HG02870 (cell line): ENCODE measurements at regions not wholly inside any gene's neighbourhood (a gene's known extent, or its start where the extent isn't known, plus 50 kb on each side); places are given as distances from the start of the nearest gene placed in this dataset.

Experiments
- ATAC-seq: cut with Tn5 transposase; IDR thresholded peaks from one replicate; pipeline ENCODE4 v1.9.1; 2021; ENCODE audit warnings: mild to moderate bottlenecking, moderate library complexity; ENCODE audit not compliant: unreplicated experiment

DNA sequence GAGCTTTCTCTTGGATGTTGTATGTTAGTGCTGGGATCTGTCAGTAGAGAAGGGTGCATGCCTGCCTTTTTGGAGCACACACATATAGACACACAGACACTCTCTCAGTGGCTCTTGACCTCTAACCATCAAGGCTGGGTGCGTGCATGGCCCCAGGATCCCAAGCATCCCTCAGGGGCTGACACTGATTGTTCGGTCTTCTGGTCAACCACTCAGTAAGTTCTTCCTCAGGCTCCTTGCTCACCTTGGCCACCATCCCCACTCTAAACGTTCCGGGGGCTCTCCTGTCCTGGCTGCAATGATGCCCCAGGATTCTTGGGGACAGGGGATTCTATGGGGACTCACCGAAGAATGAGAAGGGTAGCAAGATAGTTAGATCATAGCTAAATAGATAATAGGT, 179.6 kb downstream of the SHOX start:
- ATAC-seq = no peak

GRCh38 chrX:809081-809480, 178.5 kb downstream of the SHOX start:
- no peak for ATAC-seq

DNA sequence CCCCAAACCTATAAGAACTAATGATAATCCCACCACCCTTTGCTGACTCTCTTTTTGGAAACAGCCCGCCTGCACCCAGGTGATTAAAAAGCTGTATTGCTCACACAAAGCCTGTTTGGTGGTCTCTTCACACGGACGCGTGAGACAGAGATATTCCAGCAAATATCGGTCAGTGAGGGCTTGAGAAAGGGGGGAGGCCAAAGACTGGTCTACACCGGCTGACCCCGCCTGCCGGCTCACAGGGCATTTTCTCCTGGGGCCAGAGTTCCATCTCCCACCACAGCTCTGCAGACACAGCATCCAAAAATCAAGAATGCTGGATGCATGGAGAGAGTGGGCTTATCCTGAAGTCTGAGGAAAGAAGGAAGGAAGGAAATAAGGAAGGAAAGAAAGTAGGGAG, 176.0 kb downstream of the SHOX start:
- no peak for ATAC-seq

GRCh38 chrX:805988-806387, 175.4 kb downstream of the SHOX start:
- no peak for ATAC-seq

DNA sequence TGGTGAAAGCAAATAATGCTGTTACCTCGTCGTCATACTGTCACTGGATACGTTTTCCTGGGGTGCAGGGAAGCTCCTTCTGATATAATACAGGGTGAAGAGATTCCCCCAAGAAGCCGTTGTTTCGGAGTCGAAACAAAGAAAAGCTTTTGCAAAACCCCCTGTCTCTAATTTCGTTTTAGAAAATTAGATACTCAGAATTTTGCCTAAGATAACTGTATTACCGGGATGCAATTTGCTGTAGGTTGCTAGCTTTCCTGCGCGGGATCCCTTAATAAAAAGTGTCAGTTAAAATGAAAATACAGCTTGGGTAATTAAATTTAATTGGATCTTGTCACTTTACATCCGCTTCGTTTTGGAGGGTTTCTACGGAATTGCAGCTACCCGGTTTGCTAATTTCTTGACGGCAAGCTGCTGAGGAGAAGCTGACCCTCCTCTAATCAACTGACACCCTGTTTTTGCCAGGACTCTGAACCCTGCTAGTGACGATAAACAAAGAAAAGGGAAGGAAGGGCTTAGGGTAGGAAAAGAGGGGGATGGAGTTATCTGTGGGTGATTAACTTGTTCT, 174.6 kb downstream of the SHOX start:
- no peak for ATAC-seq

GRCh38 chrX:802846-803245, 172.3 kb downstream of the SHOX start:
- no peak for ATAC-seq

DNA sequence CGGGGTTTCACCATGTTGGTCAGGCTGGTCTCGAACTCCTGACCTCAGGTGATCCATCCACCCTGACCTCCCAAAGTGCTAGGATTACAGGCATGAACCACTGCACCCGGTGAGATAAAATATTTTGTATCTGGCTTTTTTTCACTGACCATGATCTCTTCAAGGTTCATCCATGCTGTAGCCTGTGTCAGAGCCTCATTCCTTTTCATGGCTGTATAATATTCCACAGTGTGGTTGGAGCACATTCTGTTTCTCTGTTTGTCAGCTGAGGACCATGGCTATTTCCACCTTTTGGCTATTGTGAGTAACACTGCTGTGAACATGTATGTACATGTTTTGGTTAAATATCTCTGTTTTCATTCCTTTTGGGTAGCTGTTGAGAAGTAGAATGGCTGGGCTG, 169.2 kb downstream of the SHOX start:
- ATAC-seq = no peak

DNA sequence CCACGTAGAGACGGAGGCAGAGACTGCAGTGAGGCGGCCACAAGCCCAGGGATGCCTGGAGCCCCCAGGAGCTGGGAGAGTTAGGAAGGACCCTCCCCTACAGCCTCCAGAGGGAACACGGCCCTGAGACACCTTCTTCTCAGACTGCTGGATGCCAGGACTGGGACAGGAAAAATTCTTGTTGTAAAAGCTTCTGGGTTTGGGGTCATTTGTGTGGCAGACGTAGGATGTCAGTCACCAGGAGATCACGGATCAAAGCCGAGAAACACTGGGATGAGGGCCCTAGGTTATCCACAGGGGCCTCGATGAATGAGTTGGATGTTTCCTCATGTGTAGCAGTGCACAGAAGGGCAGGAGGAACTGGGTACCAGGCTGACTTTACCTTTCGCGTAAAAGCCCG, 163.7 kb downstream of the SHOX start:
- no peak for ATAC-seq

GRCh38 chrX:793216-793770, 162.7 kb downstream of the SHOX start:
- no peak for ATAC-seq

DNA sequence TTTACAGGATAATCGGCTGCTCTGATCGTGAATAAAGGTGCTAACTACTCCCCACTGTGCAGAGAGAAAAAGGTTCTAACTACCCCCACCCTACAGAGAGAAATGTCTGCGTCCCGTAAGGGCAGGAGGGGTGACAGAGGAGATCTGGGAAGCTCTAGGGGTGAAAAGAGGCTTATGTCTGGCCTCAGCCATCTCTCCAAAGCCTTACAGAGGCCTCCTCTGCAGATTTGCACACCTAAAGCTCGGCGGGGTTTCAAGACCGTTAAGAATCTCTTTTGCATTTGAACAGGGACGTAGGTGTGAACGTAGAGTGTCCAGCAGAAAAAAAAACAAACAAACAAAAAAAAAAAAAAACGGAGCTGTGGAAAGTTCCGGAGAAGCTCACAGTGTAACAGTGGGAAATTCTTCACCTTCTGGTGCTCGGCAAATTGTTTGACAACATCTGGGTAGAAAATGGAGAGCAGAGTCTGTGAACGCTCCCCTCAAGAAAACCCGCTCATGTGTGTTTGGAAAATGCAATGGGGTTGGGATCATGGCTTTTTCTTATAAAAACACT, 161.0 kb downstream of the SHOX start:
- ATAC-seq = no peak

DNA sequence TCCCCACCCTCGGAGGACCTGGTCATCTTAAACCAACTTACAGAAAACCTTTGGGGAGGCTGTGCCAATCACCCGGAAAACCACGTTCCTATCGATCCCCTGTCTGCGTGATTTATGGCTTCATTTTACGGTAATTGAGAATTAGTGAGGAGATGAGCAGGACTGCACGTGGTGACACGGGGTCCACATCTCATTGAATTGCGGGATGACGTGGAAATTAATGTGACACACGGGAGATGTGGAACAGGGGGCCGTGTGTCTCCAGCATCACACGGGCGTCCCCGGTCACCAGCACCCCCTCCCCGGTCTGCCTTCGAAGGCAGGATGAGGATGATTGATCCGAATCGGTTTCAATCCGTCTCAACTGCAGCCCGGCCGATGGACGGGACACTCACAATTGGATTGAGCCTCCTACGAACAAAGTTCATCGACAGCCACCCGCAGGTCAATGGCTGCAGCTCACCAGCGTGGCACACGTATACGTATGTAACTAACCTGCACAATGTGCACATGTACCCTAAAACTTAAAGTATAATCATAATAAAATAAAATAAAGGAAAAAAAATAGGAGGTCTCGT, 160.3 kb downstream of the SHOX start:
- no peak for ATAC-seq

DNA sequence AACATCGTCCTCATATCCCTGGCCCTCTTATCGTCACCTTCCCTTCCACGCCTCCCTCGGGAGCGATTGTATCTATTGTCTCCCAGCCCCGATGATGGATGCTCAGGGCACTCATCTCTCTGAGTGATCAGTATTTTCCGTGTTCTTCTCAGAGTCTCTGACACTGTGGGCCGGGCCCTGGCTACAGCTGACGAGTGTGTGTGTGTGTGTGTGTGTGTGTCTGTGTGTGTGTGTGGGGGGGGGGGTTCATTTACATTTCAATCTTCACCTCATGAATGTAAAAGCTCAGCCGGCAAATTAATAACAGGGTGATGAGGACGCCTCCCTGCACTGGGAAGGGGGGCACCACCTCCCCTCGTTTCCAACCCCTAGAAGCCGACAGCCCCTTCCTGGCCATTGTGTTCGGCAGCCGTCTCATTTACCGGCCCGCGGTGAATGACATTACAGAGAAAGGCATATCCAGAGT, 159.5 kb downstream of the SHOX start:
- no peak for ATAC-seq

DNA sequence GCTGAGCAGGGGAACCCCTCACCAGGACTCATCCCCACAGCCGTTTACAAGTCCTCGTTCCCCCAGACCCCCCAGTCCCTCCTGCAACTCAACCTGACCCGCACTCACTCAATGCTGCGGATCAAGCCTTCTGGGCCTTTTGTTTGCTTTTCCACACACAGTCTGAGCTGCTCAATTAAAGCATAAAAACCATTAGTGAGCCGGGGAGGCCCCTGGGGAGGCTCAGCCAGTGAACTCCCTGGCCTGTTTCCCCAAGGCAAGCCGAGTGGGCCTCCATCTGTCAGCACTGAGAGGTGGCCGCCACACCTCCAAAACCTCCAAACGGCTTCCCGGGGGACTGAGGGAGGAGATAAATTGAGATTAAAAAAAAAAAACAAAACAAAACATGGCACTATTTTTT, 158.5 kb downstream of the SHOX start:
- no peak for ATAC-seq

DNA sequence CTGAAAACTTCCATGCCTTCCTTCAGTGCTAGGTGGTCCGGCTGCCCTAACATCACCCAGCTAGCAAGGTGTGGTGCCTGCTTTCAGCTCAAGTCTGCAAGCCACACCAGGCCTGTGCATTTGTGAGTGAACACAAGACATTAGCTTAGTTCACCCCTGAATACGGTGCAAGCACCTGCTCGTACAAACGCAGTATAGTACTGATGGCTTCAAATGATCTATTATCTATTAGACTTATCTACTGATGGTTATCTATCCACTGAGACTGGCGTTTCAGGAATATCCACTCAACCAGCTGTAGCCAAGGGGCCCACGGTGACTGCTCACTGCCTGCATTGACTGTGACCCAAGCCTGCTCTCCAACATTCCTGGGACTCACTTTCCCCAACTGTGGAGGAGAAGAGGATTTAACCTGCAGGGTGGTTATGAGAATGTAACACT, 155.9 kb downstream of the SHOX start:
- ATAC-seq = no peak

- no peak for ATAC-seq
These were observed 154.2 kb downstream of the SHOX start for GRCh38 chrX:784829-785228.

DNA sequence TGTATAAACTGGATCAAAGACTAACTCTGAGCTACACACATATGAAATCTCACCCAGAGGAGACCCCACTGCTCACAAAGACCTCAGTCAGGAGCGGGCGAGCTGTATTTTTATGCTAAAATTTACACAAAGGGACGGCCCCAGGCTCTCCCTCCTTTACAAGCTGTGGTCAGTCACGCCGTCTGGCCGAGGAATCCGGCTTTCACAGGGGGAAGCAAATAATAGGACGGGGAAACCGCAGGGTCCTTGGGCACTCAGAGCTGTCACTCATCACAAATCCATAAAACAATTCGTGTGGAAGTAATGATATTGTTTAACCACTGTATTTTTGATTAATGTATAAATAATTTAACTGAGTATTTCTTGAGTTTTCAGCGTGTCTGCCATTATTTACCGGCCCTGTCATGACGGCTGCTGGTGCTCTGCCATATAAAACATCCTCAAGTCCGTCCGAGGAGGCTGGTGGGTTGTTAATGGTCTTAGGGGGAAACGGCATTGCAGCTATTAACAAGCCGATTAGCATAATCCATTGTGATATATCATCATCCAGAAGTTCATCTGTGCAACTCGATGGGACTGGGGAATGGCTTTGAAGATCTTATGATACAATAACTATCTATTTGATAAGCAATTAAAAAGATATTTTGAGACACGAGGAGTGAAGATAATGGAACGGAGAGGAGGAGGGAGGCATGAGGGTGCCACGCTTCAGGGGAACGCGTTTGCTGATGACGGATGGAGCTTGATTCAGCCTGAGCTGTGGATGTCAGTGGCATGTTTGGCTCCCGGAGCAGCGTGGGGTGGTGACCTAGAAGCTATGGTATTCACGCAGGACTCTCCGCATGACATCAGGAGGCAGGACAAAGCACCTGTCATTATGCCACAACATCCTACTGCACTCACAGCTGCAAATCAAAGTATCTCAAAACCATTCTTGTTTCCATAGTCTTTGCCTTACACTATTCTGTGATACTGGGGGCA, 150.9 kb downstream of the SHOX start:
- no peak for ATAC-seq

DNA sequence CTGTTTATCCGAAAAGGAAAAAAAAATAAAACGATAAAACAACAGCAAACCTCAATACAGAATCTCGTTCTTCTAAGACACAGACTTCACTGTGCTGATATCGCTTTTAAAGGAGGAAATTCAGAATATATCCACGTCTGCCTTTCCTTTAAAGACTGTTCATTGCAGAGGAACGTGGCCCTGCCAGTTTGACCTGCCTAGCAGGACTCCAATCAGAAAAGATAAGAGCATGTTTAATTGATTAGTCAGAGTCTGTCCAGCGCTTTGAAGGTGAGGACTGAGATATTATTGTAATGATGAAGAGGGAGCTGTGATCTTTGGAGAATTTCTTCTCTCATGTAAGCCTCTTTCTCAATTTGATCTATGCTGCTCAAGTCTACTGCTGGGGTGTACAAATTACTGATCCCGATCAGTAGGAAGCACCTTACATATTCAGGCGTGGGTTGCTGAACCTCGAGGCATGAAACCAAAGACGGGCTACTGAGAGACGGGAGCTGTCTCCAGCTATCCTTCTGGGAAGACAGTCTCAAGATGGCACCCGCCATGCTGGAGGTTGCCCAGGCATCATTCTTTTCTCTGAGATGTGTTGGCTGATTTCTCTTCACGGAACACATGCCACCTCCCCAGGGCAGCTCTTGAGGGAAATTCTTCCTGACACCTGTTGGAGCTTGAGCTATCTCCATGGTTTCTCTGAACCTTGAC, 146.1 kb downstream of the SHOX start:
- no peak for ATAC-seq

DNA sequence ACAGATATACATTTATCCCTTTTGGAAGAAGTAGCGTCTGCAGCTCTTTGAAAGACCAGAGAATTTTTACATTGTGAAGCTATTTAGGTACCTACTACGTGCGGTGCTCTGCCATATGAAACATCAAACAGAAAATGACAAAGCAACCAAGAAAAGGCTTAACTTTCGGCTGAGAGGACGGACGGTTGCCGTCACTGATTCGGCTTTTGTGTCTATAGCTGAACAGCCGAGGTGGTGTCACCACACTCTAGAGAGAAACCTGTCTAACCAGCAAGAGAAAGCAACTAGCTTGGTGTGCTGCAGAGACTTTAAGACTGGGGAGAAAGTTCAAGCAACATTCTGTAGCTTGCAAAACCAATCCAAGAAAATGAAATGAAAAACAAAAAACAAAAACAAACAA, 145.5 kb downstream of the SHOX start:
- ATAC-seq = no peak

- no peak for ATAC-seq
These were observed 143.9 kb downstream of the SHOX start for GRCh38 chrX:774536-774935.

DNA sequence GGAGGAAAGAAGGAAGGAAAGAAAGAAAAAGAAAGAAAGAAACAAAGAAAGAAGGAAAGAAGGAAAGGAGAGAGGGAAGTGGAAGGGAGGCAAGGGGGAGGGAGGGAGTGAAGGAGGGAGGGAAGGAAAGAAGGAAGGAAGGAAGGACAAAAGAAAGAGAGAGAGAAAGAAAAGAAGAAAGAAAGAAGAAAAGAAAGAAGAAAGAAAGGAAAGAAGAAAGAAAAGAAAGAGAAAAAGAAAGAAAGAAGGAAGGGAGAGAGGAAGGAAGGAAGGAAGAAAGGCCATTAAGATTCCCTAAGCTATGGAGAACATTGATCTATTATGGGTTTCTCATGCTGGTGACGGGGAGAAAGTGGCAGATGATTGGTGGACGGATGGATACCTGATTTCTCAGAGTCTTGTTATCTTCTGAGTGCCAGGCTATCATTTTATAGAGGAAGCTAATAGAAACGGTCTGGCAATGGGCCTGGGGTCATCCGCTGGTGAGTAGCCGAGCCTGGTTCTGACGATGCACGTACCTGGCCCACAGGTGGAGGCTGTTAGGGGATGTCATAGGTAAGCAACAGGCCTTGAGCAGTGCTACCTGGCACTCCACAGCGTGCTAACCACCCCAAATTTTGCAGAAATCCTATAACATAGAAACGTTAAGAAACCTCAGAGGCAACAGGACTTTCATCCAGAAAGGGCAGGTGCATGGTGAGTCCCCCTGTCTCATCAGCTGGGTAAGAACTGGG, 142.9 kb downstream of the SHOX start:
- ATAC-seq = no peak
